ENCODE measurements at regions not wholly inside any gene's neighbourhood (a gene's known extent, or its start where the extent isn't known, plus 50 kb on each side); places are given as distances from the start of the nearest gene placed in this dataset.
"Not testable (repeated sequence)": the region's sequence is repeated elsewhere in the genome, so short reads cannot be mapped to it uniquely, and the experiment has no call there.

DNA sequence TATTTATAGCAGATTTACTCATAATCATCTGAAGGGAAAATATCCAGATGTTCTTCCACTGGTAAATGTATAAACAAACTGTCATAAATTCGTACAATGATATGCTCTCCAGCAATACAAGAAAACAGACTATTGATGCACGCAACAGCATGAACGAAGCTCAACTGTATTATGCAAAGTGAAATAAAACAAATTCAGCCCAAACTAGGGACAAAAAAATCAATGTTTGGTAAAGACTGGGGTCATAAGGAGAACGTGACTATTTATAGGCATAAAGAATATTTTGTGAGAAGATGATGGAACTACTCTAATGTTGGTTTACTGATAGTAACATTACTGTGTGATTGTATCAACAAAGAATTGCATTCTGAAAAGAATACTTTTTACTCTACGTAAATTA, 1276.7 kb upstream of the DDX18 start:
- H3K9me3 ChIP-seq (ENCODE audit: severe bottlenecking) = no peaks in the 10 kb centered on the region
- no peak overlapping the region for H3K27ac ChIP-seq
- no peak for TF ChIP-seq CTCF (IDR thresholded peaks at IDR 0.05; ENCODE audit: low read depth, low read length)
- H3K4me3 ChIP-seq (ENCODE audit: low read depth, low read length) = no peak overlapping the region
- no peaks in the 10 kb centered on the region for H3K36me3 ChIP-seq
- DNase-seq = no peak
- peaks cover 39% of the 10 kb centered on the region for H3K27me3 ChIP-seq (ENCODE audit: insufficient read depth, low read depth, severe bottlenecking)

GRCh38 chr2:116545286-116546068, 1269.0 kb upstream of the DDX18 start:
- DNase-seq = no peak
- Histone ChIP-seq H3K27me3 (ENCODE audit: insufficient read depth, low read depth, severe bottlenecking) (peaks cover 23% of the 10 kb centered on the region), H3K27ac (no peak overlapping the region), H3K9me3 (ENCODE audit: severe bottlenecking) (no peaks in the 10 kb centered on the region), H3K4me3 (ENCODE audit: low read depth, low read length) (no peak overlapping the region), H3K36me3 (no peaks in the 10 kb centered on the region)
- no peak for TF ChIP-seq CTCF (IDR thresholded peaks at IDR 0.05; ENCODE audit: low read depth, low read length)

DNA sequence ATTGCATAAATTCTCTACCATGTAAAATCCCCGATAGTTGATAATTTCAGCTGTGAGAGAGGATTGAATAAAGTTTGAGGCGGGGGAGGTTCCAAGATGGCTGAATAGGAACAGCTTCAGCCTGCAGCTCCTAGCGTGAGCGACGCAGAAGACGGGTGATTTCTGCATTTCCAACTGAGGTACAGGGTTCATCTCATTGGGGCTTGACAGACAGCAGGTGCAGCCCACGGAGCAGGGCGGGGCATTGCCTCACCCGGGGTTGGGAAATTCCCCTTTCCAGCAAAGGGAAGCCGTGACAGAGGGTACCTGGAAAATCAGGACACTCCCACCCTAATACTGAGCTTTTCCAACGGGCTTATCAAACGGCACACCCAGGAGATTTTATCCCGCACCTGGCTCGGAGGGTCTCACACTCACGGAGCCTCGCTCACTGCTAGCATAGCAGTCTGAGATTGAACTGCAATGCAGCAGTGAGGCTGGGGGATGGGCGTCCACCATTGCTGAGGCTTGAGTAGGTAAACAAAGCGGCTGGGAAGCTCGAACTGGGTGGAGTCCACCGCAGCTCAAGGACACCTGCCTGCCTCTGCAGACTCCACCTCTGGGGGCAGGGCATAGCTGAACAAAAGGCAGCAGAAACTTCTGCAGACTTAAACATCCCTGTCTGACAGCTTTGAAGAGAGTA, 1261.6 kb upstream of the DDX18 start:
- not testable (repeated sequence) for H3K27ac ChIP-seq; H3K9me3 ChIP-seq (ENCODE audit: severe bottlenecking); H3K36me3 ChIP-seq; DNase-seq; H3K4me3 ChIP-seq (ENCODE audit: low read depth, low read length)
- H3K27me3 ChIP-seq (ENCODE audit: insufficient read depth, low read depth, severe bottlenecking) = peaks cover 22% of the 10 kb centered on the region

DNA sequence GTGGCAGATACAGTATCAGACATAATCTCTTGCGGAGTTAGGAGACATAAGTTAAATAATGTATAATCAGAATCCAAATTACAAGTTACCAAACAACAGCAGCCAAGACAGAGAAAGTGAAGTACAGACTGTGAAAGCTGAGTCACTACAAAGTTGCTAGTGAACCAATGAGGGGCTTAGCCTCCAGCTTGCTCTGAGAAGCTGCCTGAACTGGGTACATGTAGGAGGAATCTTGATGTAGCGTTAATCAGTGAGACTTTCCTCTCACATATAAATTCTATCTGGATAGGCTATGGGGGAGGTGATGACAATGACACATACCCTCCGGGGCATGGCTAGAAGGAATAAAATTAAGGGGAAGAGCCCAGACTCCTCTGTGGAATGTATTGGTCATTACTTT, 1234.3 kb upstream of the DDX18 start:
- no peak overlapping the region for H3K4me3 ChIP-seq (ENCODE audit: low read depth, low read length)
- no peaks in the 10 kb centered on the region for H3K9me3 ChIP-seq (ENCODE audit: severe bottlenecking)
- DNase-seq = no peak
- H3K27me3 ChIP-seq (ENCODE audit: insufficient read depth, low read depth, severe bottlenecking) = no peaks in the 10 kb centered on the region
- H3K36me3 ChIP-seq = no peaks in the 10 kb centered on the region
- no peak overlapping the region for H3K27ac ChIP-seq
- no peak for TF ChIP-seq CTCF (IDR thresholded peaks at IDR 0.05; ENCODE audit: low read depth, low read length)

- H3K9me3 ChIP-seq (ENCODE audit: severe bottlenecking) = no peaks in the 10 kb centered on the region
- no peak for TF ChIP-seq CTCF (IDR thresholded peaks at IDR 0.05; ENCODE audit: low read depth, low read length)
- no peak for DNase-seq
- H3K27me3 ChIP-seq (ENCODE audit: insufficient read depth, low read depth, severe bottlenecking) = peaks cover 14% of the 10 kb centered on the region
- no peak overlapping the region for H3K27ac ChIP-seq
- no peaks in the 10 kb centered on the region for H3K36me3 ChIP-seq
- H3K4me3 ChIP-seq (ENCODE audit: low read depth, low read length) = no peak overlapping the region
Observed at GRCh38 chr2:116582850-116583249, 1231.6 kb upstream of the DDX18 start.

DNA sequence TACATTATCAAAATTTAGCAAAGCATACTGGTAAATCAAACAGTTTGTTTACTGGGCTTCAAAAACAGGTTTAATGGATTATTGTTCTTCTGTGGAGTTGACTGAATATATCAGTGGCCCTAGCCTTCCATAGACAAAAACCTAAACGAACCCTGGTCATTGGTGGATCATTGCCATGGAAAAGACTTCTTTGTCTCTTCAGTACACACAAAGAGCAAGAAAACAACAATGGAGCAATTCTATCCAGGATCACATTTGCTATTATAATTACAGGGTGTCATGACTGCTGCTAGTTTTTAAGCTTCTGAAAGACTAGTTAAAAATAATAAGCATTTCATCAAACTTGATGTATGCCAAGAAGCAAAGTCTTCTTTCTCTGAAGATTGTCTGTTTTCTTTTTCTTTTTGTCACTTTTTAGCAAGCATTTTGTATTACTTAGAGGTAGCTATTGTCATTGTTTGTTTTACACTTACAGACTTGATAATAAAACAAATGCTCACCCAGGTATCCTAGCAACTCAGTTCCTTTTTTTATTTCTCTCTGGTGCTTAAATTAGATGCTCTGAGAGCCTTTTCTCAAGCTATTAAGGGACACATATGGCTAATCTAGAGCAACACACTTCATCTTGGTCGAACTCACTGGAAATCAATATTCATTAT, 1228.7 kb upstream of the DDX18 start:
- no peak overlapping the region for H3K4me3 ChIP-seq (ENCODE audit: low read depth, low read length)
- no peak for TF ChIP-seq CTCF (IDR thresholded peaks at IDR 0.05; ENCODE audit: low read depth, low read length)
- no peak overlapping the region for H3K27ac ChIP-seq
- H3K9me3 ChIP-seq (ENCODE audit: severe bottlenecking) = no peaks in the 10 kb centered on the region
- DNase-seq = no peak
- peaks cover 14% of the 10 kb centered on the region for H3K27me3 ChIP-seq (ENCODE audit: insufficient read depth, low read depth, severe bottlenecking)
- H3K36me3 ChIP-seq = no peaks in the 10 kb centered on the region

Data from WERI-Rb-1 (cell line).